ENCODE measurements at regions not wholly inside any gene's neighbourhood (a gene's known extent, or its start where the extent isn't known, plus 50 kb on each side); places are given as distances from the start of the nearest gene placed in this dataset.

DNA sequence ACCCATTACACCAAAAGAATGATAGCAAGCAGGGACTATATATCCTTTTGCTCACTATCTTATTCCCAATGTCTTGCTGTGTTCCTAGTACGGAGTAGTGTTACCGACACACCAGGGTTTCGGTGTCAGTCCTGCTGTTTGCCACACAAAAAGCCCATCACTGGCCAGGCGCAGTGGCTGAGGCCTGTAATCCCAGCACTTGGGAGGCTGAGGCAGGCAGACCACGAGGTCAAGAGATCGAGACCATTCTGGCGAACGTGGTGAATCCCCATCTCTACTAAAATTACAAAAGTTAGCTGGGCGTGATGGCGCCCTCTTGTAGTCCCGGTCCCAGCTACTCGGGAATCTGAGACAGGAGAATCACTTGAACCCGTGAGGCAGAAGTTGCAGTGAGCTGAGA lies 1467.3 kb upstream of the MIR17HG start:
- TF ChIP-seq CTCF (IDR thresholded peaks at IDR 0.05; ENCODE audit: low read depth, low read length) (no peak), EZH2phosphoT487 (IDR thresholded peaks at IDR 0.05; ENCODE audit: low read depth) (no peak)

Measured in OCI-LY3 (cell line).